HG03460 (cell line): ENCODE measurements at regions not wholly inside any gene's neighbourhood (a gene's known extent, or its start where the extent isn't known, plus 50 kb on each side); places are given as distances from the start of the nearest gene placed in this dataset.
"Not testable (repeated sequence)": the region's sequence is repeated elsewhere in the genome, so short reads cannot be mapped to it uniquely, and the experiment has no call there.

Experiments
- ATAC-seq: cut with Tn5 transposase; IDR thresholded peaks from one replicate; pipeline ENCODE4 v1.9.1; 2021; ENCODE audit not compliant: unreplicated experiment

DNA sequence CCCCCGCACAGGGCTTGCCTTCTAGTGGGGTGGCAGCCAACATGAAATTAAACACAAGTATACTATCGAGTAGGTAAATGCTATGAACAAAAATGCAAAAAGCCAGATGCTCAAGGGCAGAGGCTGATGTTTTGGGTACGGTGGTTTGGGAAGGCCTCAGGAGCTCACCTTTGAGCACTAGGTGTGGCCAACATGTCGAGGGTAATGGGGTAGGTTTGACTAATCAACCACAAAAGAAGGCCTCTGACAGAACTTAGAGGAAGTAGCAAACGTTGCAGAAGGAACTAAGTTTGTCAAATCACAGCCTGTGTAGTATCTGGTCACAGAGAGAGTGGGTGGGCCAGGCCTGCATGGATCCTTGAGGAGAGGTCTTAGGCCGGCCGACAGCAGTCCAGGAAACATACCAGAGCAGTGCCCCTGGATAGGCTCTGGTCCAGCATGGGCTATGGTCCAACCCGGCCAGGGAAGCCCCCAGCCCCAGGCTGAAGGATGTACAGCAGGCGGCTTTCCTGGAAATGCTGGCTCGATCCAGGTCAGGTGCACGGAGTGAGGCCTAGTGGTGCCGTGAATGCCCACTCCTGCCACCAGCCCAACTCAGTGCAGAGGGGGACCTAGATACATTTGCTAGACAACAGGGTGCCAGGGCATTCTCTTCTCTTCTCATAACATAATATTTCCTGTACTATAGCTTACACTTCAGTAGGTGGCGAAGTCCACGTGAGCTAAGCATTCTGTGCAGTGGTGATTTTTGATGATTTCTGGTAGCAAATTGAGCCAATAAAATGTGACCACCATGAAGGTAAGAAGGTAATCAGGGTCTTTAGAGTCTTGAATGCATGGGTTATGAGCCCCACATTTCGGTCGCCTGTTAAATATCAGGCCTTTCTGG lies 56.3 kb upstream of the CD93 start:
- no peak for ATAC-seq

DNA sequence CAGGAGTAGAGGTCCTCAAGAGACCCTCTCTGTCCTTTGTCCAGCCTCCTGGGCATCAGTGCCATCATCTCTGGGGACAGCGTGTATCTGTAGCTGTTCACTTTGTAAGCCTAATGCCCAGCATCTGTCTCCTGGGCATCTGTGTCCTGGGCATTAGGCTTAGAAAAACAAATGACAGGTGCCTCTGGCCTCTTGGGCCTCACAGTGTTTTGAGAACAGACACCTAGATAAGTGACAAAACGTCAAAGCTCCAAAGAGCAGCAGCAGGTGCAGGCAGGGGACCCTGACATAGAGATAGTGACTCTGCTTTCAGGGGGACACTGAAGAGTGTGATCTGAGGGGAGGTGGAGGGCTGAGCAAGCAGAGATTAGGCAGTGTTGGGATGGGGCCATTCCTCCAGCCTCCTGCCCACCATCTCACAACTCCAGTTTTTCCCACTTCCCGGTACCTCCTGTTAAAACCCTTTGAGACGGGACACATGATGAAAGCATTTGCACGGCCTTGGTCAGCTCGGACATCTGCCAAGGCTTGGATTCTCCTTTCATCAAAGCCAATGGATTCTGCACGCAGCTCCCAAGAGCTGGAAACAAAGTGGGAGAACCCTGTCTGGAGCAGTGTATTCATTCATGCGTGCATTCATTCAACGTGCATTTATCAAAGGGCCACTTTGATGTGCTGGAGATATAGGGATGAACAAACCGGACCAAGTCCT lies 55.5 kb upstream of the CD93 start:
- no peak for ATAC-seq

DNA sequence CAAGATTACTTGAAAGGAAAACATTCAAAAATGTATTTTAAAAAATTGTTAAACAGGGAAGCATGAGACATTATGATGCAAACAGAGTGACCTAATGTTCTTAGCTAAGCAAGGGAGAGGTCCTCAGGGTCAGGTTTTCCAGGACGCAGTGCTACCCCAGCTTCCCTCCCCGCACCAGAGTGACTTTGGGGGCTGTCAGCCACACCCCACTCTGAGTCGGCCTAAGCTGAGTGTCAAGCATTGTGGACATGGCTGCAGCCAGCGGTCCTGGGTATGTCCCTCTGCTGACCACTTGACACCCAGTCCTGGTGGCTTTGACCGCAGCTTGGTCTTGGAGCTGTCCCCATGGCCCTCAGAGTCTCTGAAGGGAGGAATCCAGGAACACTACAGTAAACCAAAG lies 54.9 kb upstream of the CD93 start:
- no peak for ATAC-seq

DNA sequence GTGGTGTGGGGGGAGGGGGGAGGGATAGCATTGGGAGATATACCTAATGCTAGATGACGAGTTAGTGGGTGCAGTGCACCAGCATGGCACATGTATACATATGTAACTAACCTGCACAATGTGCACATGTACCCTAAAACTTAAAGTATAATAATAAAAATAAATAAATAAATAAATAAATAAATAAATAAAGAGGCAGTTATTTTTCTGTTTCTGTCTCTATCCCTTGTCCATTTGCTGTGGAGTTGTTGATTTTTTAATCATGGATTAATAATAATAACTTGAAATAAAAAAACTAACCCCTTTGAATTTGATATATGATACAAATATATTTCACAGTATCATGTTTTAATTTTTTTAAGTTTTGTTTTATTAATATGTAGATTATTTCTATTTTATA lies 53.9 kb upstream of the CD93 start:
- ATAC-seq: not testable (repeated sequence)

DNA sequence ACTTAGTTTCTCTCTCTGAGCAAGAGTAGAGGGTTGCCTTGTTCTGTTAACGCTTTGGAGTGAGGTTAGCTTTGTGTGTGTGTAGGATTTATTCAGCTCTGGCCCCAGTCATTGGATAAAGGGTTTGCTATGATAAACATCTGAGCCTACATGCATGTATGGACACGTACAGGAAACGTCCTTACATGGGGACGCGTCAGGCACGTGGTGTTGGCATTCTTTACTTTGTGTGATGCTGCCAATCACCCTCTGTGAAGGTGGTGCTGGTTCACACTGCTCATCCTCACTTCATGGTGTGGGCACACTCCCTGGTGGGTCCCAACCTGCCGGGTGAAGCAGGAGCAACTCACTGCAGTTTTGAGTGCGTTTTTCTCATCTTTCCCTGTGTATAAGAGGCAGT lies 53.4 kb upstream of the CD93 start:
- no peak for ATAC-seq

DNA sequence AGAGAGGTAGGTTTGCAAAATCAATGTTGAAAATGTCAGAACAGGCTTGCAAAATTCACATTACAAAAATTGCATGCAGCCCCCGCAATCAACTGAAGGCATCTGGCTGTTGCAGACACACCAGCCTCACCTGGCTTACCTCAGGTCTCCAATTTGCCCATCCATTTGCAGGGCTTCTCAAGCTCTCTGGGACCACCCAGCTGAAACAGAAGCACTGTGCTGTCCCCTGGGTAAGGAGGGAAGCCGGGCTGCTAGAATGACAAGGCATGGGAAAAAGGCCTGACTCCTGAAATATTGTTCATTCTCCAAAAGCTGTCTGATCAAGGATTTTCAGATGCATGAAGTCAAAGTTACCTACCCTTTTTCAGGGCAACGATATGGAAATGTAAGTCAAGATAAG lies 52.6 kb upstream of the CD93 start:
- no peak for ATAC-seq

DNA sequence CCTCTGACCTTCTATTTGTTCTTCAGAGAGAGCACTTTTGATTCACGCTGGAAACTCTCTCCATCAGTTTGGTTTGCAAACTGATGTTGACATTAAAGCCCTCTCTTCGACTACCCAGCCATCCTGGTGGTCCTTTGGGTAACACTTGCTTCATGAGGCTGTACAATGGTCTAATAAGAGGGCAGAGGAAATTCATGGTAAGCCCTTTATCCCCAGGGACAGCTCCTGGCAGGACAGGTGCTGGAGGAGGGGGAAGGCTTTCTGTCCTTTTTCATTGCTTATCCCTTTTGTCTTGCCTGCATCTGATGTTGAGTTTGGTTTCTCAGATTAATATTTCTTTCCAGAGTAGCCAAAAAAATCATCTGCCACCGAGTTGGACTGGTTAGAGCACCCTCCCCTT lies 52.1 kb upstream of the CD93 start:
- ATAC-seq: no peak

DNA sequence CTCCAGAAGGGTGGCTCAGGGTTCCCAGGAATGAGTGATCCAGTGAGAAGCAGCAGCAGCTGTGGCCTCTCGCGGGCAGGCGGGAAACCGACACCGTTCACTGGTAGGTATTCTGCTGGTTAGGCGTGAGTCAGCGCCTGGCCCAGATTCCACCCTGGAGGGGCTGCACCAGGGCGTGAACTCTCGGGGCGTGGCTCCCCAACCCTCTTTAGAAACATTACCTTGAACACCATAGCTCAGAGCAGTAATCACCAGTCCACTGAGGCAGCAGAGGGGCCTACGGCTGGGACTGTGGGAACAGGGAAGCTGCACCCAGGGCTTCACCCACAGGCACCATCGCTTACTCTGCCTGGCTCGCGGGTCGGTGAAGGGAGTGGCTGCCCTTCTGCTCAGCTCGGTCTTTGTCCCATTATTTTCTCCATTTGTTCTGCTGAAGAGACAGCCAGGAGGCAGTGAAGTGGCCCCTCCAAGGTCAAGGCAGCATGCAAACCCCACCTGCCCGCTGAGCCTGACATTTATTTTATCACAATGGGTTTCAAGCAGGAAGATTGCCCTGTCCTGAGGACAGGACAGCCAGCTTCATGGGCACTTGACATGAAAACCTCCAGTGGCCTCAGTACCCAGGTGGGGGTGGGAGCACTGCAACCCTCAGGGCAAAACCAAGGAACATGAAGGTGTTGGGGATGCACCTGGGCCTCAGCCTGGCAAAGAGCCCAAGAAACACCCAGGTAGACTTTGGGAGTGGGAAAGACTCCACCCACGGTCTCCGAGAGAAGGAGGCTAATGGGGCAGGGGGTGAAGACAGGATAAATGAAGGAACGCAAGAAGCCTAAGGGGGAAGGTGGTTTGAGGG lies 51.0 kb upstream of the CD93 start:
- ATAC-seq: no peak

DNA sequence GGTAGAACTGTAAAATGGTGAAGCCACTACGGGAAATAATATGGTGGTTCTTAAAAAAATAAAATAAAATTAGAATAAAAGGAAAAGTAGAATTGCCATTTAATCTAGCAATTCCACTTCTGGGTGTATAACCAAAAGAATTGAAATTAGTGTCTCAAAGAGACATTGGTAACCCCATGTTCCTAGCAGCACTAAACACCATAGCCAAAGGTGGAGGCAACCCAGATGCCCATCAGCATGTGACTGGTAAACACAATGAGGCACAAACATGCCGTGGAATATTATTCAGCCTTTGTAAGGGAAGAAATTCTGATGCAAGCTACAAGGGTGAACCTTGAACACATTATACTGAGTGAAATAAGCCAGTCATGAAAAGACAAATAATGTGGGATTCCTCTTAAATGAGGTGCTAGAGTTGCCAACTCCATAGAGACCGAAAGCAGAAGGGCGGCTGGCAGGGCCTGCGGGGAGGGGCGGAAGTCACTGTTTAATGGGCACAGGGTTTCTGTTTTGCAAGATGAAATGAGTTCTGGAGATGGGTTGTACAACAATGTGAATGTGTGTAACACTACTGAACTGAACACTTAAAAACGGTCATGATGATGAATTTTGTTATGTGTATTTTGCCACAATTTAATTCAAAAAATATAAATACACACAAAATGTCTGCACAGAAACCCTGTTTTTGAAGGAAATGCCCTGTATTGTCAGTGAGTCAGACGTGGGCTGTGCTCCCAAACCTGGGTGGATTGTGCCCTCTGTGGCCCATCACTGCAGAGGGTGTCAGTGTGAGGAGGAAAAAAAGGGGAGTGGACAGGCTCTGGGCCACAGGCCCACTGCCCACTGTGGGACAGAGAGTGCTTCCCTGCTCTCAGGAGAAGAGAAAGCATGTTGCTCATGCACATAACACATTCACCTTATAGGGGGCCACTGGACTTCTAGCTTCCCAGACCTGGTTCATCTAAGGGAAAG lies 49.6 kb upstream of the CD93 start:
- ATAC-seq: no peak
